ENCODE measurements at regions not wholly inside any gene's neighbourhood (a gene's known extent, or its start where the extent isn't known, plus 50 kb on each side); places are given as distances from the start of the nearest gene placed in this dataset.

DNA sequence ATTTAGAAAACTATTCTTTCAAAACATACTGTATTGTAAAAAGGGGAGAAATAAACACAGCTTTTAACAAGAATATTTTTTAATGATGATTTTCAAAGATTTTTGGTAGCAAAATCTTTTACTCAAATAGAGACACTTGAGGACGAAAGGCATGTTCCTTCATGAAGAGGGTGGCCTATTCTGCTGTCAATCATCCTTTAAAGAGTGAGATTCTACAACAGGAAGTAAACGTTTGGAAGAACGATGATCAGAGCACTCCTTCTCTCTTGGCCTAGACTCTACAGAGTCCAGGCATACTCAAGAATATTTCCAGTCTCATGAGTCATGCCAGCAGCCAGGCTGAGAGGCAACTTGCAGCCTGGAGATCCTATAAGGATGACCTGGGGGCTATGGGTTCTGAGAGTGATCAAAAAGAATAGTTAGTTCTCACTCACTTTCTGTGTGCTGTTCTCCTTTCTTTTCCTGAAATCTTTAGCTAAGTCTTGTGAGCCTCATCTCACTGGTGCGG lies 62.4 kb upstream of the TCF4 start:
- TF ChIP-seq FOXP2 (optimal IDR thresholded peaks at IDR 0.05; ENCODE audit: borderline replicate concordance, extremely low read depth, extremely low read length, insufficient read depth) (no peak), POLR2AphosphoS5 (IDR thresholded peaks at IDR 0.05; ENCODE audit: low read depth, low read length) (no peak), TAF1 (IDR thresholded peaks at IDR 0.05; ENCODE audit: borderline replicate concordance, insufficient read depth, low read length) (no peak), SIN3A (IDR thresholded peaks at IDR 0.05; ENCODE audit: borderline replicate concordance, insufficient read depth, low read length) (no peak)
- TF ChIP-seq, protein P1, sequence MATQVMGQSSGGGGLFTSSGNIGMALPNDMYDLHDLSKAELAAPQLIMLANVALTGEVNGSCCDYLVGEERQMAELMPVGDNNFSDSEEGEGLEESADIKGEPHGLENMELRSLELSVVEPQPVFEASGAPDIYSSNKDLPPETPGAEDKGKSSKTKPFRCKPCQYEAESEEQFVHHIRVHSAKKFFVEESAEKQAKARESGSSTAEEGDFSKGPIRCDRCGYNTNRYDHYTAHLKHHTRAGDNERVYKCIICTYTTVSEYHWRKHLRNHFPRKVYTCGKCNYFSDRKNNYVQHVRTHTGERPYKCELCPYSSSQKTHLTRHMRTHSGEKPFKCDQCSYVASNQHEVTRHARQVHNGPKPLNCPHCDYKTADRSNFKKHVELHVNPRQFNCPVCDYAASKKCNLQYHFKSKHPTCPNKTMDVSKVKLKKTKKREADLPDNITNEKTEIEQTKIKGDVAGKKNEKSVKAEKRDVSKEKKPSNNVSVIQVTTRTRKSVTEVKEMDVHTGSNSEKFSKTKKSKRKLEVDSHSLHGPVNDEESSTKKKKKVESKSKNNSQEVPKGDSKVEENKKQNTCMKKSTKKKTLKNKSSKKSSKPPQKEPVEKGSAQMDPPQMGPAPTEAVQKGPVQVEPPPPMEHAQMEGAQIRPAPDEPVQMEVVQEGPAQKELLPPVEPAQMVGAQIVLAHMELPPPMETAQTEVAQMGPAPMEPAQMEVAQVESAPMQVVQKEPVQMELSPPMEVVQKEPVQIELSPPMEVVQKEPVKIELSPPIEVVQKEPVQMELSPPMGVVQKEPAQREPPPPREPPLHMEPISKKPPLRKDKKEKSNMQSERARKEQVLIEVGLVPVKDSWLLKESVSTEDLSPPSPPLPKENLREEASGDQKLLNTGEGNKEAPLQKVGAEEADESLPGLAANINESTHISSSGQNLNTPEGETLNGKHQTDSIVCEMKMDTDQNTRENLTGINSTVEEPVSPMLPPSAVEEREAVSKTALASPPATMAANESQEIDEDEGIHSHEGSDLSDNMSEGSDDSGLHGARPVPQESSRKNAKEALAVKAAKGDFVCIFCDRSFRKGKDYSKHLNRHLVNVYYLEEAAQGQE (IDR thresholded peaks at IDR 0.05; ENCODE audit: insufficient read depth in 1 of 2, low read depth in 2 of 2, low read length in 2 of 2): no peak

DNA sequence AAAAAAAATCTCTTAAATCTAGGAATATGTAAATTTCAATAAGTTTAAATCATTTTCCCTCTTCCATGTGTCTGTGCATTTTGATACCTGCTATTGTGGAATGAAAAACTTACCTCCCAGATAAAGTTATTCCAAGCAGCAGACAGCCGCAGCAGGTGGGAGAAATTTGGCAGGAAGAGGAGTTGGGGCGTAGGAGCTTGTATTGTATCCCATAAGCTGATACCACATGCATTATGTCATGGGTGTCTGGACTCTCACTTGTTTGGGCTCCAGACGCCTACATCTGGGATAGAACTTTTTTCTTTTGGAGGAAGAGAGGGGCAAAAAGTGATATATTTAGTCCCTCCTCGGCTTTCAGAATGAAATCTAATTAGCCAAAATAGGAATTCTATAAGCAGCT lies 59.3 kb upstream of the TCF4 start:
- TF ChIP-seq TAF1 (IDR thresholded peaks at IDR 0.05; ENCODE audit: borderline replicate concordance, insufficient read depth, low read length) (no peak), POLR2AphosphoS5 (IDR thresholded peaks at IDR 0.05; ENCODE audit: low read depth, low read length) (no peak), SIN3A (IDR thresholded peaks at IDR 0.05; ENCODE audit: borderline replicate concordance, insufficient read depth, low read length) (no peak), FOXP2 (optimal IDR thresholded peaks at IDR 0.05; ENCODE audit: borderline replicate concordance, extremely low read depth, extremely low read length, insufficient read depth) (no peak)
- TF ChIP-seq, protein P1 (IDR thresholded peaks at IDR 0.05; ENCODE audit: insufficient read depth in 1 of 2, low read depth in 2 of 2, low read length in 2 of 2): no peak

DNA sequence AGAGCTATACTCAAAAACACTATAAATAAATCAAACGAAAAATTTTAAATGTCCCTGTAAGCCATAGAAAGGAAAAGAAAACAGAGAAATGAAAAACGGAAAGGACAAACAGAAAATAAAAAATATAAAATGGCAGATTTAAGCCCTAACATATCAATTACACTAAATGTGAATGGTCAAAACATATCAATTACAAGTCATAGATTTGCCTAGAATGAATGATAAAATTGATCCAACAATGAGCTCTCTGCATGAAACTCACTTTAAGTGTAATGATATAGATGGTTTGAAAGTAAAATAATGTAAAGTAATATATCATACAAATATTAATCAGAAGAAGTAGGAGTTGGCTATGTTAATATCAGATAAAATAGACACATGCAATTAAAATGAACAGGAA lies 54.2 kb upstream of the TCF4 start:
- no peak for TF ChIP-seq FOXP2 (optimal IDR thresholded peaks at IDR 0.05; ENCODE audit: borderline replicate concordance, extremely low read depth, extremely low read length, insufficient read depth)
- TF ChIP-seq POLR2AphosphoS5 (IDR thresholded peaks at IDR 0.05; ENCODE audit: low read depth, low read length): no peak
- TF ChIP-seq, protein P1 (IDR thresholded peaks at IDR 0.05; ENCODE audit: insufficient read depth in 1 of 2, low read depth in 2 of 2, low read length in 2 of 2): no peak
- no peak for TF ChIP-seq TAF1 (IDR thresholded peaks at IDR 0.05; ENCODE audit: borderline replicate concordance, insufficient read depth, low read length)
- no peak for TF ChIP-seq SIN3A (IDR thresholded peaks at IDR 0.05; ENCODE audit: borderline replicate concordance, insufficient read depth, low read length)

DNA sequence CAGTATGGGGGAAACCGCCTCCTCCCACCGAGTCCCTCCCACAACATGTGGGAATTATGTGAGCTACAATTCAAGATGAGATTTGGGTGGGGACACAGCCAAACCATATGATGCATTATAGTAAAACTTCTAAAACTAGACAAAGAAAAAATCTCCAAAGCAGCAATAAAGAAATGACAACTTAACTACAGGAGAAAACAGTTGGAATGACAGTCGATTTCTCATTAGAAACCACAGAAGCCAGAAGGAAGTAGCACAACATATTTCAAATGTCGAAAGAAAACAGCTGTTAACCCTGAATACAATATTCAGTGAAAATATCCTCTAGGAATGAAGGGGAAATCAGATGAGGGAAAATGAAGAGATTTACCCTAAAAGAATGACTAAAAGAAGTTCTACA lies 53.5 kb upstream of the TCF4 start:
- TF ChIP-seq POLR2AphosphoS5 (IDR thresholded peaks at IDR 0.05; ENCODE audit: low read depth, low read length) (no peak), FOXP2 (optimal IDR thresholded peaks at IDR 0.05; ENCODE audit: borderline replicate concordance, extremely low read depth, extremely low read length, insufficient read depth) (no peak), SIN3A (IDR thresholded peaks at IDR 0.05; ENCODE audit: borderline replicate concordance, insufficient read depth, low read length) (no peak), TAF1 (IDR thresholded peaks at IDR 0.05; ENCODE audit: borderline replicate concordance, insufficient read depth, low read length) (no peak)
- TF ChIP-seq, protein P1 (IDR thresholded peaks at IDR 0.05; ENCODE audit: insufficient read depth in 1 of 2, low read depth in 2 of 2, low read length in 2 of 2): no peak

Data from PFSK-1 (cell line).